SK-N-MC (cell line): ENCODE measurements at regions not wholly inside any gene's neighbourhood (a gene's known extent, or its start where the extent isn't known, plus 50 kb on each side); places are given as distances from the start of the nearest gene placed in this dataset.

Experiments
- DNase-seq: peaks from one replicate; pipeline ENCODE4 v3.0.0-alpha.2; 2011; ENCODE audit warnings: low read depth, low spot score
- H3K27ac ChIP-seq: fragments of 200-600 bp; sonication (generic); 2 replicates; pipeline ENCODE4 v1.5.1; 2016; ENCODE audit warnings: mixed run types
- H3K36me3 ChIP-seq: fragments of 200-600 bp; sonication (generic); 2 replicates; pipeline ENCODE4 v1.6.1; 2017; ENCODE audit warnings: antibody characterized with exemption, low read length, mixed read lengths; ENCODE audit not compliant: insufficient read depth
- H3K4me3 ChIP-seq: fragments of 200-600 bp; sonication (generic); 2 replicates; pipeline ENCODE4 v1.5.1; 2016
- H3K9ac ChIP-seq: fragments of 200-600 bp; sonication (generic); 2 replicates; pipeline ENCODE4 v1.8.0; 2017; ENCODE audit warnings: mixed run types, mixed read lengths; ENCODE audit not compliant: insufficient read length
- H3K9me3 ChIP-seq: fragments of 200-600 bp; sonication (generic); 2 replicates; pipeline ENCODE4 v1.6.1; 2017; ENCODE audit warnings: low read depth, mild to moderate bottlenecking, antibody characterized with exemption, low read length, moderate library complexity, mixed read lengths
- EZH2 ChIP-seq: fragments of 200-600 bp; sonication (generic); IDR thresholded peaks from one replicate; pipeline ENCODE4 v1.6.1; 2017; ENCODE audit warnings: antibody characterized with exemption
- FOXP2 ChIP-seq: optimal IDR thresholded peaks from 2 replicates; pipeline ENCODE3; 2011; ENCODE audit warnings: mild to moderate bottlenecking, moderate library complexity; ENCODE audit not compliant: insufficient read depth; ENCODE audit errors: extremely low read length, control extremely low read depth
- POLR2AphosphoS5 ChIP-seq: IDR thresholded peaks from 2 replicates; pipeline ENCODE4 v1.6.1; 2012; ENCODE audit warnings: mild to moderate bottlenecking, low read depth, low read length, borderline replicate concordance

GRCh38 chr2:142259356-142259755, 128.5 kb upstream of the LRP1B start:
- Histone ChIP-seq H3K27ac (no peak overlapping the region), H3K9me3 (no peaks in the 10 kb centered on the region), H3K36me3 (no peaks in the 10 kb centered on the region), H3K4me3 (no peak overlapping the region), H3K9ac (no peak overlapping the region)
- no peak for DNase-seq
- TF ChIP-seq POLR2AphosphoS5 (no peak), EZH2 (no peak)

- H3K27ac ChIP-seq: no peak overlapping the region
- DNase-seq: peak; percentile 84
- H3K9me3 ChIP-seq: no peaks in the 10 kb centered on the region
- peak overlapping the region; percentile 19; the same call in 1 of the 2 replicates for H3K4me3 ChIP-seq
- no peak overlapping the region for H3K9ac ChIP-seq
- TF ChIP-seq EZH2: no peak
- TF ChIP-seq FOXP2: no peak
- TF ChIP-seq POLR2AphosphoS5: peak; percentile 60; the same call in 1 of the 2 replicates
- H3K36me3 ChIP-seq: no peaks in the 10 kb centered on the region
Measured at GRCh38 chr2:142254031-142254430, 123.2 kb upstream of the LRP1B start.

- no peaks in the 10 kb centered on the region; the same call in 1 of the 2 replicates for H3K9me3 ChIP-seq
- no peak overlapping the region for H3K4me3 ChIP-seq
- DNase-seq: no peak
- H3K9ac ChIP-seq: no peak overlapping the region
- TF ChIP-seq POLR2AphosphoS5: no peak
- TF ChIP-seq FOXP2: no peak
- no peak for TF ChIP-seq EZH2
- H3K27ac ChIP-seq: no peak overlapping the region
- no peaks in the 10 kb centered on the region for H3K36me3 ChIP-seq
Measured at GRCh38 chr2:142241016-142241415, 110.2 kb upstream of the LRP1B start.

GRCh38 chr2:142236181-142236580, 105.4 kb upstream of the LRP1B start:
- Histone ChIP-seq H3K9me3 (no peaks in the 10 kb centered on the region), H3K9ac (no peak overlapping the region), H3K4me3 (no peak overlapping the region), H3K36me3 (no peaks in the 10 kb centered on the region), H3K27ac (no peak overlapping the region)
- no peak for DNase-seq
- no peak for TF ChIP-seq EZH2
- no peak for TF ChIP-seq POLR2AphosphoS5
- no peak for TF ChIP-seq FOXP2

- Histone ChIP-seq H3K9ac (no peak overlapping the region), H3K27ac (no peak overlapping the region), H3K9me3 (no peaks in the 10 kb centered on the region), H3K36me3 (no peaks in the 10 kb centered on the region), H3K4me3 (no peak overlapping the region)
- TF ChIP-seq EZH2 (no peak), FOXP2 (no peak), POLR2AphosphoS5 (no peak)
- DNase-seq: no peak
Measured at GRCh38 chr2:142234741-142235140, 103.9 kb upstream of the LRP1B start.

- DNase-seq: peak; percentile 16
- Histone ChIP-seq H3K27ac (no peak overlapping the region), H3K9me3 (no peaks in the 10 kb centered on the region; the same call in 1 of the 2 replicates), H3K36me3 (no peaks in the 10 kb centered on the region), H3K4me3 (no peak overlapping the region), H3K9ac (no peak overlapping the region)
- no peak for TF ChIP-seq EZH2
- TF ChIP-seq FOXP2: no peak
- no peak; the same call in 1 of the 2 replicates for TF ChIP-seq POLR2AphosphoS5
Measured at GRCh38 chr2:142223309-142223708, 92.5 kb upstream of the LRP1B start.

- Histone ChIP-seq H3K4me3 (no peak overlapping the region), H3K27ac (no peak overlapping the region), H3K9me3 (no peaks in the 10 kb centered on the region; the same call in 1 of the 2 replicates), H3K36me3 (no peaks in the 10 kb centered on the region), H3K9ac (no peak overlapping the region)
- TF ChIP-seq POLR2AphosphoS5 (no peak), FOXP2 (no peak), EZH2 (no peak)
- no peak for DNase-seq
Measured at GRCh38 chr2:142222715-142223114, 91.9 kb upstream of the LRP1B start.

- Histone ChIP-seq H3K9me3 (no peaks in the 10 kb centered on the region; the same call in 1 of the 2 replicates), H3K27ac (no peak overlapping the region), H3K4me3 (no peak overlapping the region), H3K36me3 (no peaks in the 10 kb centered on the region), H3K9ac (no peak overlapping the region)
- no peak for TF ChIP-seq FOXP2
- TF ChIP-seq EZH2: no peak
- TF ChIP-seq POLR2AphosphoS5: no peak
- DNase-seq: no peak
Measured at GRCh38 chr2:142220901-142221300, 90.1 kb upstream of the LRP1B start.

- no peak for TF ChIP-seq EZH2
- TF ChIP-seq FOXP2: no peak
- TF ChIP-seq POLR2AphosphoS5: no peak
- no peak overlapping the region for H3K4me3 ChIP-seq
- H3K9me3 ChIP-seq: no peaks in the 10 kb centered on the region; the same call in 1 of the 2 replicates
- DNase-seq: no peak
- H3K9ac ChIP-seq: no peak overlapping the region
- no peaks in the 10 kb centered on the region for H3K36me3 ChIP-seq
- no peak overlapping the region for H3K27ac ChIP-seq
Measured at GRCh38 chr2:142220239-142220638, 89.4 kb upstream of the LRP1B start.
